ENCODE measurements at regions not wholly inside any gene's neighbourhood (a gene's known extent, or its start where the extent isn't known, plus 50 kb on each side); places are given as distances from the start of the nearest gene placed in this dataset.

- TF ChIP-seq EZH2phosphoT487 (IDR thresholded peaks at IDR 0.05; ENCODE audit: low read depth) (no peak), CTCF (IDR thresholded peaks at IDR 0.05; ENCODE audit: low read depth, low read length) (no peak)
Observed at GRCh38 chr11:116403794-116404461, 368.9 kb downstream of the BUD13 start.

Measured in OCI-LY3 (cell line).